ENCODE measurements at regions not wholly inside any gene's neighbourhood (a gene's known extent, or its start where the extent isn't known, plus 50 kb on each side); places are given as distances from the start of the nearest gene placed in this dataset.

DNA sequence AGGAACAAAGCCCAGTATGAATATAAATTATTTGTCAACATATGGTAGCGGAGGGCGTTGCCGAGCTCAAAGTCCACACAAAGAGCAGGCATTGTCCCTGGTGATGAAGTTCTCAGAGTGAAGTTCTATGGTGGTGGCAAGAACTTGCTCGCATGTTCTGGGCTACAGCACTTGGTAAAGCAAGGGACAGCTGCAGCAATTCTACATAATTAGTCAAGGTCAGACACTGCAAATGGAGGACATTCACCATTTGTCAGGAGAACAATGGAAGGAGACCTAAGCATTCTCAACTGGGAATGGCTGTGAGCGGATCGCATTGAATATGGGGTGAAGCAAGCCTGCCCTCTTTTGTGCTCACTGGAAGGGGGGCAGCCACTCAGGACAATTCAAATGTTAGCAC, 503.8 kb upstream of the ADAMTS16 start:
- no peak for TF ChIP-seq CTCF (IDR thresholded peaks at IDR 0.05; ENCODE audit: control insufficient read depth, extremely low read depth, insufficient read depth)
- DNase-seq (ENCODE audit: low read depth): no peak
- H3K4me3 ChIP-seq (ENCODE audit: low read depth, low read length): no peak overlapping the region

DNA sequence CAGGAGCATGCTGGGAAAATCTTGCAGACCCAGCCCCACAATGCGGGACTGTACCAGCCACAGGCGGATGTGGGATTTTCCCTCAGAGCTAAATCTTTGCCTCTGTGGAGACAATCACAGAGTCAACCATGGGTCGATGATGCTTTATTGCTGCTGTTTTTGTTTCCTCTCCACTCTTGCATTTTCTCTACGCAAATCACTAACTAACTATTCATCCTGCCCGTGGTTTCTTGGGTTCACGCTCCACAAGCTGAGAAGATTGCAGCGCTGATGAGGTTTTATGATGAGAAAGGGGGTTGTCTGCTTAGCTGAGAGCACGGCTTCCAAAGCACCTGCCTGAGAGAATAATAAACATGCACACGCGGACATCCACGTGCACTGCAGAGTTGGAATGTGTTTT, 500.2 kb upstream of the ADAMTS16 start:
- no peak overlapping the region for H3K4me3 ChIP-seq (ENCODE audit: low read depth, low read length)
- TF ChIP-seq CTCF (IDR thresholded peaks at IDR 0.05; ENCODE audit: control insufficient read depth, extremely low read depth, insufficient read depth): no peak
- DNase-seq (ENCODE audit: low read depth): no peak

- TF ChIP-seq CTCF (IDR thresholded peaks at IDR 0.05; ENCODE audit: control insufficient read depth, extremely low read depth, insufficient read depth): peak; percentile 38
- no peak overlapping the region for H3K4me3 ChIP-seq (ENCODE audit: low read depth, low read length)
- peak; percentile 3 for DNase-seq (ENCODE audit: low read depth)
Measured at GRCh38 chr5:4640795-4641194, 499.3 kb upstream of the ADAMTS16 start.

- no peak for TF ChIP-seq CTCF (IDR thresholded peaks at IDR 0.05; ENCODE audit: control insufficient read depth, extremely low read depth, insufficient read depth)
- no peak overlapping the region for H3K4me3 ChIP-seq (ENCODE audit: low read depth, low read length)
- DNase-seq (ENCODE audit: low read depth): no peak
Measured at GRCh38 chr5:4642525-4642924, 497.6 kb upstream of the ADAMTS16 start.

- H3K4me3 ChIP-seq (ENCODE audit: low read depth, low read length): no peak overlapping the region
- DNase-seq (ENCODE audit: low read depth): no peak
- no peak for TF ChIP-seq CTCF (IDR thresholded peaks at IDR 0.05; ENCODE audit: control insufficient read depth, extremely low read depth, insufficient read depth)
Measured at GRCh38 chr5:4643190-4643589, 496.9 kb upstream of the ADAMTS16 start.

- no peak for DNase-seq (ENCODE audit: low read depth)
- peak; percentile 17; the same call in 1 of the 2 replicates for TF ChIP-seq CTCF (IDR thresholded peaks at IDR 0.05; ENCODE audit: control insufficient read depth, extremely low read depth, insufficient read depth)
- H3K4me3 ChIP-seq (ENCODE audit: low read depth, low read length): no peak overlapping the region
Measured at GRCh38 chr5:4643960-4644359, 496.2 kb upstream of the ADAMTS16 start.

- no peak for TF ChIP-seq CTCF (IDR thresholded peaks at IDR 0.05; ENCODE audit: control insufficient read depth, extremely low read depth, insufficient read depth)
- DNase-seq (ENCODE audit: low read depth): no peak
- H3K4me3 ChIP-seq (ENCODE audit: low read depth, low read length): no peak overlapping the region
Measured at GRCh38 chr5:4646715-4647375, 493.3 kb upstream of the ADAMTS16 start.

Data from LNCaP clone FGC (cell line).